HEK293 (cell line): ENCODE measurements at regions not wholly inside any gene's neighbourhood (a gene's known extent, or its start where the extent isn't known, plus 50 kb on each side); places are given as distances from the start of the nearest gene placed in this dataset.

Source experiments
- CTCF ChIP-seq: fragments of 450-650 bp; formaldehyde crosslinking; IDR thresholded peaks from 2 replicates; pipeline ENCODE4 v1.5.1; 2016; ENCODE audit warnings: missing biosample characterization, missing genetic modification characterization
- GFI1B ChIP-seq: fragments of 450-650 bp; formaldehyde crosslinking; IDR thresholded peaks from 2 replicates; pipeline ENCODE4 v1.5.1; 2016; ENCODE audit warnings: missing biosample characterization, missing genetic modification characterization
- HOXA7 ChIP-seq: sonication (generic); formaldehyde crosslinking; IDR thresholded peaks from 2 replicates; pipeline ENCODE4 v1.8.1; 2022; ENCODE audit warnings: missing genetic modification reagents, borderline replicate concordance
- PATZ1 ChIP-seq: fragments of 450-650 bp; formaldehyde crosslinking; IDR thresholded peaks from 2 replicates; pipeline ENCODE4 v1.5.1; 2016; ENCODE audit warnings: missing biosample characterization, missing genetic modification characterization
- PBX3 ChIP-seq: sonication (generic); formaldehyde crosslinking; IDR thresholded peaks from 2 replicates; pipeline ENCODE4 v1.8.1; 2022; ENCODE audit warnings: mild to moderate bottlenecking, moderate library complexity, missing genetic modification reagents
- ZNF221 ChIP-seq: fragments of 450-650 bp; formaldehyde crosslinking; IDR thresholded peaks from 2 replicates; pipeline ENCODE4 v1.5.1; 2017; ENCODE audit warnings: missing biosample characterization, missing genetic modification characterization, borderline replicate concordance
- ZNF23 ChIP-seq: fragments of 450-650 bp; formaldehyde crosslinking; IDR thresholded peaks from 2 replicates; pipeline ENCODE4 v1.5.1; 2016; ENCODE audit warnings: missing biosample characterization, missing genetic modification characterization, borderline replicate concordance
- ZNF48 ChIP-seq: fragments of 450-650 bp; formaldehyde crosslinking; IDR thresholded peaks from 2 replicates; pipeline ENCODE4 v1.5.1; 2016; ENCODE audit warnings: missing biosample characterization, missing genetic modification characterization
- ZNF776 ChIP-seq: fragments of 450-650 bp; formaldehyde crosslinking; IDR thresholded peaks from 2 replicates; pipeline ENCODE4 v1.5.0; 2017; ENCODE audit warnings: missing biosample characterization, missing genetic modification characterization, borderline replicate concordance
- ZNF777 ChIP-seq: fragments of 450-650 bp; formaldehyde crosslinking; IDR thresholded peaks from 2 replicates; pipeline ENCODE4 v1.5.1; 2017; ENCODE audit warnings: missing biosample characterization, missing genetic modification characterization, borderline replicate concordance

- TF ChIP-seq CTCF (tag by site-specific recombination) (no peak), PBX3 (CRISPR knock-in tag) (no peak), PATZ1 (no peak), GFI1B (no peak), ZNF23 (tag by site-specific recombination) (no peak), ZNF221 (no peak), HOXA7 (CRISPR knock-in tag) (no peak), ZNF777 (tag by site-specific recombination) (no peak), ZNF48 (tag by site-specific recombination) (no peak), ZNF776 (no peak)
Observed at GRCh38 chr6:77231438-77232305, 231.6 kb downstream of the HTR1B start.
